Peyer's patch (tissue), 4 donors: ENCODE measurements at regions not wholly inside any gene's neighbourhood (a gene's known extent, or its start where the extent isn't known, plus 50 kb on each side); places are given as distances from the start of the nearest gene placed in this dataset.

Source experiments
- DNase-seq, 3 donors: peaks; one replicate each; pipeline ENCODE4 v3.0.0-alpha.2; 2017 to 2019
- H3K27ac ChIP-seq, 4 donors: fragments of 200-600 bp; sonication (generic); one replicate each; pipeline ENCODE4 v1.5.1; 2016 to 2019
- H3K27me3 ChIP-seq, 2 donors: fragments of 200-600 bp; sonication (generic); one replicate each; pipeline ENCODE4 v1.5.1; 2019
- H3K36me3 ChIP-seq, 3 donors: fragments of 200-600 bp; sonication (generic); one replicate each; pipeline ENCODE4 v1.5.1; 2016 to 2019
- H3K4me1 ChIP-seq, 4 donors: fragments of 200-600 bp; sonication (generic); one replicate each; pipeline ENCODE4 v1.5.1; 2016 to 2019
- H3K4me3 ChIP-seq, 4 donors: fragments of 200-600 bp; sonication (generic); 1 replicate in 3 of 4; 2 replicates in 1 of 4; pipeline ENCODE4 v1.5.1; 2016 to 2019; ENCODE audit warnings: mild to moderate bottlenecking in 1 of 4
- H3K9me3 ChIP-seq, 4 donors: fragments of 200-600 bp; sonication (generic); one replicate each; pipeline ENCODE4 v1.5.1; 2016 to 2019; ENCODE audit warnings: mild to moderate bottlenecking in 1 of 4
- POLR2A ChIP-seq, 2 donors: fragments of 450-650 bp; IDR thresholded peaks; one replicate each; pipeline ENCODE4 v1.5.1; 2017; ENCODE audit warnings: antibody characterized with exemption in 2 of 2, mild to moderate bottlenecking in 2 of 2, moderate library complexity in 2 of 2
- TF ChIP-seq, protein P1 (sequence below), 6 experiments: fragments of 450-650 bp in 4 of 6; fragments of 200-600 bp in 2 of 6; sonication (generic) in 1 of 6; IDR thresholded peaks; one replicate each; pipeline ENCODE4 v1.5.1; 2017 to 2019; ENCODE audit warnings: antibody characterized with exemption in 6 of 6, mild to moderate bottlenecking in 3 of 6, moderate library complexity in 1 of 6

DNA sequence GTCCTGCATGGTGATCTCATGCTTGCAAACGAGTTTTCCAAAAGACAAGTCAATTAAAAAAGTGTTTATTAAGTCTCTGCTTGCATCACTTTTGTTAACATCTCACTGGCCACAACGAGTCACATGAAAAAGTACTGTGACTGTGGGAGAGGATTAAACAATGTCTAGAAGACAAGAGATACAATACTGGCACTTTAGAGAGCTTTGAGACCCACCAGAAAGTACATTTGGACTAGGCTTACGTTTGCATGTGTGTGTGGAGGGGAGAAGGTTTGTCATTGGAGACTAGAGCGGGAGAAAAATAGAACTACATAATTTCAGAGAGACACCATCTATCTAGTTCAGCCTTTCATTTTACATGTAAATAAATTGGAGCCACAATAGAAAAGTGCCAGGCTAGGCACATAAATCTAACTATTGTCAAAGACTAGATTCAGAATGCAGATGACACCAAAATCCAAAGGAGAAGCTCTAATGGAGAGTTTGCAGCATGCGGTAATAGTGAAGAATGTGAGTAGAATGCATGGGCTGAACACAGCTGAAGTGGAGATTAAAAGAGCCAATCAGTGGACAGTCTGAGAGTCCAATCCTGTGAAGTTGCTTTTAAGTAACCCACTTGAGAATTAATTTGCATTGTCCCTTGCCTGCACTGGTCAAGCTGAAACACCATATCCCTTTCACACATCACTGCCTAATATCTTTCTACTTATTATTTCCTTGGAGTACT is 977.4 kb upstream of the FAT3 start:
- Histone ChIP-seq H3K9me3 (no peaks in the 10 kb centered on the region), H3K27ac (no peak overlapping the region), H3K27me3 (no peaks in the 10 kb centered on the region), H3K4me1 (no peaks in the 10 kb centered on the region), H3K4me3 (no peak overlapping the region), H3K36me3 (no peaks in the 10 kb centered on the region)
- TF ChIP-seq, protein P1, sequence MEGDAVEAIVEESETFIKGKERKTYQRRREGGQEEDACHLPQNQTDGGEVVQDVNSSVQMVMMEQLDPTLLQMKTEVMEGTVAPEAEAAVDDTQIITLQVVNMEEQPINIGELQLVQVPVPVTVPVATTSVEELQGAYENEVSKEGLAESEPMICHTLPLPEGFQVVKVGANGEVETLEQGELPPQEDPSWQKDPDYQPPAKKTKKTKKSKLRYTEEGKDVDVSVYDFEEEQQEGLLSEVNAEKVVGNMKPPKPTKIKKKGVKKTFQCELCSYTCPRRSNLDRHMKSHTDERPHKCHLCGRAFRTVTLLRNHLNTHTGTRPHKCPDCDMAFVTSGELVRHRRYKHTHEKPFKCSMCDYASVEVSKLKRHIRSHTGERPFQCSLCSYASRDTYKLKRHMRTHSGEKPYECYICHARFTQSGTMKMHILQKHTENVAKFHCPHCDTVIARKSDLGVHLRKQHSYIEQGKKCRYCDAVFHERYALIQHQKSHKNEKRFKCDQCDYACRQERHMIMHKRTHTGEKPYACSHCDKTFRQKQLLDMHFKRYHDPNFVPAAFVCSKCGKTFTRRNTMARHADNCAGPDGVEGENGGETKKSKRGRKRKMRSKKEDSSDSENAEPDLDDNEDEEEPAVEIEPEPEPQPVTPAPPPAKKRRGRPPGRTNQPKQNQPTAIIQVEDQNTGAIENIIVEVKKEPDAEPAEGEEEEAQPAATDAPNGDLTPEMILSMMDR (IDR thresholded peaks at IDR 0.05) = no peak
- no peak for TF ChIP-seq POLR2A (IDR thresholded peaks at IDR 0.05)
- DNase-seq = no peak

DNA sequence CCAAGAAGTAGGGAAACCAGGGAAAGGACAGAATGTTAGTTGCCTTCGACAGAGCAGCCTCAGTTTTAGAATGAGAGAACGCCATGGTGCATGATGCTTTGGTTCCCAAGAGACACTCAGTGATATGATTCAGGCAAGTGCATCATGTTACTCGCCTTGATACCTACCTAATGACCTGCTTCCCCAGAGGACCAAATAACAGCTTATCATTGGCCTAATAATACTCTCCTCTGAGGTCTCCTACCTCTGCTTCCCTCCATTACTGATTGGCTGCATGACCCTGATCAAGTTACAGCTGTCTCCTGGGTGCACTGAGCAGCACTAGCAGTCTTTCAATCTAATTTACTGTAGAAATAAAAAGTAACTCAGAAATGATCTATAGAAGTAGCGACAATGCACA is 979.7 kb upstream of the FAT3 start:
- Histone ChIP-seq H3K27ac (no peak overlapping the region), H3K9me3 (no peaks in the 10 kb centered on the region), H3K36me3 (no peaks in the 10 kb centered on the region), H3K4me1 (no peaks in the 10 kb centered on the region), H3K4me3 (no peak overlapping the region), H3K27me3 (no peaks in the 10 kb centered on the region)
- TF ChIP-seq, protein P1 (IDR thresholded peaks at IDR 0.05) = no peak
- TF ChIP-seq POLR2A (IDR thresholded peaks at IDR 0.05) = no peak
- no peak for DNase-seq

DNA sequence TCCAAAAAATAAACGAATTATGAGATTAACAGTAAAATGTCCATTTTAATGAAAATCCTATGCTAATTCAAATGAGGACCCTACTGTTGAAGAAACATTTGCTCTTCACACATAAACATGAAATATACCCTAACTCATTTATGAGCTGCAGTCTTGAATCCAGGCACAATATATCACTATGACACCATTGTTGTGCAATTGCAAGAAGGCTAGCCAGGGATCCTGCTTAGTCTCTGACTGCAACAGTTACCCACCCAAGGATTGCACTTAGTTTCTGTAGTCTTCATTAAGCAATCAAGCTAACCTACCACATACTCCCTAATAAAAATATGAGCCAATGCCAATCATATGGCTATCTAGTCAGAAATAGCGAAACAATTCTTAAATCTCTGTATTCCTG is 981.0 kb upstream of the FAT3 start:
- H3K4me3 ChIP-seq = no peak overlapping the region
- no peaks in the 10 kb centered on the region for H3K36me3 ChIP-seq
- H3K27me3 ChIP-seq = no peaks in the 10 kb centered on the region
- TF ChIP-seq, protein P1 (IDR thresholded peaks at IDR 0.05) = no peak
- H3K9me3 ChIP-seq = no peaks in the 10 kb centered on the region
- DNase-seq = no peak
- H3K4me1 ChIP-seq = no peaks in the 10 kb centered on the region
- H3K27ac ChIP-seq = no peak overlapping the region

DNA sequence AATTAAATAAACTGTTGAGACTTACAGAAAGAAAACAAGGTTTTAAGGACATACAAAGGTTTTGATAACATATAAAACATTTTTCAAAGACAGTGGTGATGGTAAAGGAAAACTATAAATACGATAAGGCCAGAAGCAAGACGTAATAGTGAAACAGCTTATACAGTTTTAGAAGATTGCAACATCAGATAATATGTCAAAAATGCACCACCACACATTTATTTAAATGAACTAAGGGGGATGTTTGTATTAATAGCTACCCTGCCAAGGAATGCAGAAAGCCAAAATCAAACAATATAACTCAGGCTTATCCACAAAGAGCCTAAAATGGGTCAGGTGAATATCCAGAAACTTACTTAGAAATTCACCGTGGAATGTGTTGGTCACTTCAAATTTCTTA is 981.6 kb upstream of the FAT3 start:
- no peak overlapping the region for H3K4me3 ChIP-seq
- H3K27me3 ChIP-seq = no peaks in the 10 kb centered on the region
- H3K27ac ChIP-seq = no peak overlapping the region
- H3K4me1 ChIP-seq = no peaks in the 10 kb centered on the region
- H3K36me3 ChIP-seq = no peaks in the 10 kb centered on the region
- no peak for DNase-seq
- TF ChIP-seq, protein P1 (IDR thresholded peaks at IDR 0.05) = no peak
- TF ChIP-seq POLR2A (IDR thresholded peaks at IDR 0.05) = no peak
- no peaks in the 10 kb centered on the region for H3K9me3 ChIP-seq

DNA sequence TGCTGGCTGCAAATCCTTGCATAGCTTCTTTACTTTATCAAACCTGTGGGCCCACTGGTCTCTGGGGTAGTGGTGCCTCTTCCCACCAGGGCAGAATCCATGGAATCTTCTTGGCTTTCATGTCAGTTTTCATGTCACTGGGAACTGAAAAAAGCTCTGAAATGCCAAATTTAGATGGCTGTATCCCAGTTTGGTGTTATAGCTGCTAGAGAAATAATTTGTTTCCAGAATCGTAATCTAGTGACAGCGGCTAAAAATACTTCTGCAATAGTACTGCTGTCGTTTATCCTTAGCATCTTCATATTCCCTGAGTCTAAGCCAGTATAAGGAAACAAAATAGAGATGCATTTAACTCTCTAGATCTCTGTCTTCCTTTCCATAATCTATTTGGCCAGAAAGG is 983.4 kb upstream of the FAT3 start:
- Histone ChIP-seq H3K27ac (no peak overlapping the region), H3K9me3 (no peaks in the 10 kb centered on the region), H3K36me3 (no peaks in the 10 kb centered on the region), H3K4me1 (no peaks in the 10 kb centered on the region), H3K27me3 (no peaks in the 10 kb centered on the region), H3K4me3 (no peak overlapping the region)
- no peak for TF ChIP-seq POLR2A (IDR thresholded peaks at IDR 0.05)
- TF ChIP-seq, protein P1 (IDR thresholded peaks at IDR 0.05) = no peak
- DNase-seq = no peak

DNA sequence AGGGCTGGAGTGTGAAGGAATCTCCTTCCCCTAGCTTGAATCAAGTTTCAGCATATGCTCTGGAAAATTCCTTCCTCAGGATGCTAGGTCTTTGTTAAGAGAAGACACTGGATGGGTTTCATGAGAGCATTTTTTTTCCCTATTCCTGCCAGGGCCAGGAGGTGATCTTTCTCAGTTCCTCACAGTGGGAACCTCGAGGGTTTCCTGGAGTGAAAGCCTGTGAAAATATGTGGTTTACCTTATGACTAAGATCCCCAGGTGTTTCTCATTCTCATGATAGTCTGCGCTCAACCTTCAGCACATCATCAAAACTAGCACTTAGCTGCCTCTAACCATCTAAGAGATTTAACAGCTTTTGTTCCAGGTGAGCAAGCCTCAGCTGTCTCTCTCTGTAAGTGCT is 985.3 kb upstream of the FAT3 start:
- no peak for DNase-seq
- TF ChIP-seq, protein P1 (IDR thresholded peaks at IDR 0.05) = no peak
- no peaks in the 10 kb centered on the region for H3K36me3 ChIP-seq

More for the DNA sequence above, 985.3 kb upstream of the FAT3 start:
- Histone ChIP-seq H3K27me3 (no peaks in the 10 kb centered on the region), H3K9me3 (no peaks in the 10 kb centered on the region), H3K27ac (no peak overlapping the region), H3K4me1 (no peaks in the 10 kb centered on the region), H3K4me3 (no peak overlapping the region)
